ENCODE measurements at regions not wholly inside any gene's neighbourhood (a gene's known extent, or its start where the extent isn't known, plus 50 kb on each side); places are given as distances from the start of the nearest gene placed in this dataset.

GRCh38 chr7:8809320-8809719 lies 375.9 kb downstream of the NXPH1 start:
- 41 to 61% (median 56%) methylated on average over 2 of the region's 2 CpGs for WGBS, 5 donors
- Histone ChIP-seq H3K4me1 (no peaks in the 10 kb centered on the region), H3K4me3 (no peak overlapping the region), H3K27me3 (no peaks in the 10 kb centered on the region), H3K36me3 (no peaks in the 10 kb centered on the region), H3K27ac (no peak overlapping the region), H3K9me3 (no peaks in the 10 kb centered on the region)
- TF ChIP-seq CTCF (IDR thresholded peaks at IDR 0.05) (no peak), EP300 (IDR thresholded peaks at IDR 0.05) (no peak), POLR2AphosphoS5 (IDR thresholded peaks at IDR 0.05) (no peak), POLR2A (IDR thresholded peaks at IDR 0.05) (no peak)
- DNase-seq, result no peak
- intact Hi-C loops (cut with DNase I; ENCODE audit: low total_unique reads), result no loop called here

- intact Hi-C loops (cut with DNase I; ENCODE audit: low total_unique reads), result no loop called here
- no peak overlapping the region for H3K4me3 ChIP-seq
- no peak for TF ChIP-seq CTCF (IDR thresholded peaks at IDR 0.05)
- TF ChIP-seq EP300 (IDR thresholded peaks at IDR 0.05), result no peak
- TF ChIP-seq POLR2A (IDR thresholded peaks at IDR 0.05), result no peak
- TF ChIP-seq POLR2AphosphoS5 (IDR thresholded peaks at IDR 0.05), result no peak
Measured at GRCh38 chr7:8817448-8818036, 384.1 kb downstream of the NXPH1 start.

GRCh38 chr7:8818406-8818805 lies 385.0 kb downstream of the NXPH1 start:
- 68 to 86% (median 76%) methylated on average over 2 of the region's 2 CpGs for WGBS, 5 donors
- intact Hi-C loops (cut with DNase I; ENCODE audit: low total_unique reads), result no loop called here
- H3K9me3 ChIP-seq, result peaks cover 0 to 9% (median 0%) of the 10 kb centered on the region in 4 donors

More at GRCh38 chr7:8817448-8818036, 384.1 kb downstream of the NXPH1 start:
- H3K27me3 ChIP-seq, result no peaks in the 10 kb centered on the region
- peaks cover 0 to 9% (median 0%) of the 10 kb centered on the region in 4 donors for H3K9me3 ChIP-seq
- peak; percentile 16 to 68 for DNase-seq
- no peaks in the 10 kb centered on the region for H3K36me3 ChIP-seq
- 11 to 33% (median 18%) methylated on average over 3 of the region's 3 CpGs for WGBS, 5 donors
- no peaks in the 10 kb centered on the region for H3K4me1 ChIP-seq
- no peak overlapping the region for H3K27ac ChIP-seq

GRCh38 chr7:8822595-8822994 lies 389.2 kb downstream of the NXPH1 start:
- H3K9me3 ChIP-seq, result peaks cover 0 to 9% (median 0%) of the 10 kb centered on the region in 4 donors
- no peaks in the 10 kb centered on the region for H3K36me3 ChIP-seq
- H3K27me3 ChIP-seq, result no peaks in the 10 kb centered on the region
- TF ChIP-seq CTCF (IDR thresholded peaks at IDR 0.05) (no peak), POLR2AphosphoS5 (IDR thresholded peaks at IDR 0.05) (no peak), POLR2A (IDR thresholded peaks at IDR 0.05) (no peak), EP300 (IDR thresholded peaks at IDR 0.05) (no peak)
- H3K4me1 ChIP-seq, result no peaks in the 10 kb centered on the region
- no peak overlapping the region for H3K4me3 ChIP-seq
- no peak overlapping the region for H3K27ac ChIP-seq
- intact Hi-C loops (cut with DNase I; ENCODE audit: low total_unique reads), result no loop called here
- 43 to 68% (median 54%) methylated on average over 2 of the region's 2 CpGs for WGBS, 5 donors
- DNase-seq, result no peak

More at GRCh38 chr7:8818406-8818805, 385.0 kb downstream of the NXPH1 start:
- no peak for TF ChIP-seq CTCF (IDR thresholded peaks at IDR 0.05)
- TF ChIP-seq POLR2A (IDR thresholded peaks at IDR 0.05), result no peak
- no peak for TF ChIP-seq EP300 (IDR thresholded peaks at IDR 0.05)
- no peak for TF ChIP-seq POLR2AphosphoS5 (IDR thresholded peaks at IDR 0.05)
- Histone ChIP-seq H3K36me3 (no peaks in the 10 kb centered on the region), H3K4me3 (no peak overlapping the region), H3K27ac (no peak overlapping the region), H3K27me3 (no peaks in the 10 kb centered on the region), H3K4me1 (no peaks in the 10 kb centered on the region)
- DNase-seq, result no peak
